Spleen (tissue), 7 donors: ENCODE measurements at regions not wholly inside any gene's neighbourhood (a gene's known extent, or its start where the extent isn't known, plus 50 kb on each side); places are given as distances from the start of the nearest gene placed in this dataset.

Source experiments
- CTCF ChIP-seq, 11 experiments: fragments of 200-600 bp in 7 of 11; fragments of 450-650 bp in 4 of 11; sonication (generic) in 4 of 11; IDR thresholded peaks in 8 of 11; conservative IDR thresholded peaks in 3 of 11; 1 replicate in 7 of 11; 2 replicates in 4 of 11; pipeline versions ENCODE4 v1.4.0 to v1.8.0; 2016 to 2021; ENCODE audit warnings: antibody characterized with exemption in 11 of 11, inconsistent platforms in 4 of 11, mild to moderate bottlenecking in 1 of 11
- POLR2A ChIP-seq, 3 donors: fragments of 450-650 bp; IDR thresholded peaks; one replicate each; pipeline ENCODE4 v1.5.1; 2017; ENCODE audit warnings: antibody characterized with exemption in 3 of 3, mild to moderate bottlenecking in 1 of 3
- POLR2AphosphoS5 ChIP-seq, 3 donors: sonication (generic); formaldehyde crosslinking; IDR thresholded peaks; one replicate each; pipeline ENCODE4 v1.5.1; 2017; ENCODE audit warnings: antibody characterized with exemption in 3 of 3
- donor health status: DM: no; HTN: no; CAD: no; lungs with moderate emphysema.
- donor health status: DM: no; HTN: no; CAD: no.
- donor health status: DM: no; HTN: no; CAD: no.

DNA sequence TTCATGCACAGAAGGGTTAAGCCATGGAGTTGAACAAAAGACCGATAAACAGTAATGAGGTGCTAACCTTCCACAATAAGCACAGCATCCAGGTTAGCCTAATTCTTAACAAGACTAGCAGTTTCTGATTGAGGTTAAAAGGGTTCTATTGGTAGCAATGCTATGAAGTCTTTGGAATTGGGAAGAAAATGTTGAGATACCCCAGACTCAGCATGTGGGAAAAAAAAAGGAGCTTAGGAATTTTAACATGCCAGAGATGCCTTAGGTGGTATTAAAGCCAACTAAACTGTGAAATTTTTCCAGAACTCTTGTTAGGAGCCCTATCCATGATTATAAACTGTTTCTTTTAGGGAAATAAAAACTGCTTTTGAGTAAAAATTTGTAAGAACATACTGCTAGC, 391.7 kb downstream of the GABRG1 start:
- TF ChIP-seq CTCF (IDR thresholded peaks at IDR 0.05 in 8 of 11, conservative IDR thresholded peaks at IDR 0.05 in 3 of 11) (no peak), POLR2A (IDR thresholded peaks at IDR 0.05) (no peak), POLR2AphosphoS5 (IDR thresholded peaks at IDR 0.05) (no peak)
